ELR (cell line): ENCODE measurements at regions not wholly inside any gene's neighbourhood (a gene's known extent, or its start where the extent isn't known, plus 50 kb on each side); places are given as distances from the start of the nearest gene placed in this dataset.
"Not testable (repeated sequence)": the region's sequence is repeated elsewhere in the genome, so short reads cannot be mapped to it uniquely, and the experiment has no call there.

Experiments
- DNase-seq: peaks from one replicate; pipeline ENCODE4 v3.0.0-alpha.2; 2015; ENCODE audit warnings: low read depth

GRCh38 chr1:68780919-68781318 is 284.0 kb upstream of the DEPDC1 start:
- no peak for DNase-seq

GRCh38 chr1:68782890-68783289 is 286.0 kb upstream of the DEPDC1 start:
- DNase-seq, result no peak

GRCh38 chr1:68785328-68785727 is 288.4 kb upstream of the DEPDC1 start:
- DNase-seq, result no peak

GRCh38 chr1:68788762-68789161 is 291.9 kb upstream of the DEPDC1 start:
- no peak for DNase-seq

GRCh38 chr1:68791800-68792199 is 294.9 kb upstream of the DEPDC1 start:
- no peak for DNase-seq

- DNase-seq, result no peak
These were observed 299.1 kb upstream of the DEPDC1 start for GRCh38 chr1:68795956-68796355.

- DNase-seq, result no peak
These were observed 300.0 kb upstream of the DEPDC1 start for GRCh38 chr1:68796888-68797287.

- DNase-seq, result no peak
These were observed 301.2 kb upstream of the DEPDC1 start for GRCh38 chr1:68798071-68798470.

- DNase-seq, result no peak
These were observed 302.2 kb upstream of the DEPDC1 start for GRCh38 chr1:68799096-68799495.

- DNase-seq, result no peak
These were observed 303.3 kb upstream of the DEPDC1 start for GRCh38 chr1:68800182-68800581.

GRCh38 chr1:68801440-68801839 is 304.6 kb upstream of the DEPDC1 start:
- DNase-seq, result no peak

- DNase-seq, result no peak
These were observed 308.3 kb upstream of the DEPDC1 start for GRCh38 chr1:68805097-68805641.

GRCh38 chr1:68808351-68808750 is 311.5 kb upstream of the DEPDC1 start:
- no peak for DNase-seq

GRCh38 chr1:68811806-68812205 is 314.9 kb upstream of the DEPDC1 start:
- no peak for DNase-seq

- no peak for DNase-seq
These were observed 315.5 kb upstream of the DEPDC1 start for GRCh38 chr1:68812333-68812732.

- DNase-seq, result no peak
These were observed 317.2 kb upstream of the DEPDC1 start for GRCh38 chr1:68814067-68814466.

- DNase-seq, result no peak
These were observed 318.8 kb upstream of the DEPDC1 start for GRCh38 chr1:68815632-68816031.

- DNase-seq, result not testable (repeated sequence)
These were observed 320.8 kb upstream of the DEPDC1 start for GRCh38 chr1:68817505-68818210.

GRCh38 chr1:68819190-68819829 is 322.4 kb upstream of the DEPDC1 start:
- DNase-seq, result peak; percentile 2

- no peak for DNase-seq
These were observed 323.3 kb upstream of the DEPDC1 start for GRCh38 chr1:68820151-68820550.

- no peak for DNase-seq
These were observed 330.0 kb upstream of the DEPDC1 start for GRCh38 chr1:68826836-68827235.

GRCh38 chr1:68827261-68827660 is 330.4 kb upstream of the DEPDC1 start:
- DNase-seq, result no peak

GRCh38 chr1:68828013-68828412 is 331.1 kb upstream of the DEPDC1 start:
- DNase-seq, result no peak

GRCh38 chr1:68831281-68831680 is 334.4 kb upstream of the DEPDC1 start:
- DNase-seq, result no peak
